Liver (tissue), 8 donors: ENCODE measurements at regions not wholly inside any gene's neighbourhood (a gene's known extent, or its start where the extent isn't known, plus 50 kb on each side); places are given as distances from the start of the nearest gene placed in this dataset.

Experiments used
- DNase-seq: peaks from one replicate; pipeline ENCODE4 v3.0.0-alpha.2; 2017; ENCODE audit warnings: low spot score
- H3K27ac ChIP-seq, 2 donors: one replicate each; pipeline ENCODE4 v1.7.0; 2013; ENCODE audit warnings: inconsistent platforms in 2 of 2, low read length in 2 of 2, control low read depth in 1 of 2, low read depth in 1 of 2, mild to moderate bottlenecking in 1 of 2
- H3K27me3 ChIP-seq, 4 donors: one replicate each; pipeline versions ENCODE4 v1.6.1 to v1.7.0; 2013; ENCODE audit warnings: low read length in 3 of 4, inconsistent platforms in 1 of 4, mild to moderate bottlenecking in 1 of 4, moderate library complexity in 1 of 4; ENCODE audit not compliant: control insufficient read depth in 4 of 4, insufficient read depth in 4 of 4
- H3K36me3 ChIP-seq, 4 donors: one replicate each; pipeline versions ENCODE4 v1.6.1 to v1.7.0; 2013; ENCODE audit warnings: low read length in 3 of 4, mild to moderate bottlenecking in 3 of 4, low read depth in 1 of 4, moderate library complexity in 1 of 4; ENCODE audit not compliant: control insufficient read depth in 4 of 4, insufficient read depth in 3 of 4
- H3K4me1 ChIP-seq, 4 donors: one replicate each; pipeline versions ENCODE4 v1.6.1 to v1.7.0; 2013; ENCODE audit warnings: low read length in 3 of 4, mild to moderate bottlenecking in 3 of 4, moderate library complexity in 1 of 4; ENCODE audit not compliant: control insufficient read depth in 4 of 4, insufficient read depth in 4 of 4
- H3K4me3 ChIP-seq, 3 donors: one replicate each; pipeline versions ENCODE4 v1.6.1 to v1.7.0; 2013; ENCODE audit warnings: low read length in 3 of 3, control low read depth in 1 of 3, low read depth in 1 of 3, mild to moderate bottlenecking in 1 of 3
- H3K9ac ChIP-seq, 2 donors: one replicate each; pipeline ENCODE4 v1.7.0; 2013; ENCODE audit warnings: low read length in 2 of 2, mild to moderate bottlenecking in 2 of 2, moderate library complexity in 2 of 2, control low read depth in 1 of 2, low read depth in 1 of 2
- H3K9me3 ChIP-seq, 4 donors: one replicate each; pipeline versions ENCODE4 v1.6.1 to v1.7.0; 2013; ENCODE audit warnings: low read length in 3 of 4; ENCODE audit not compliant: control insufficient read depth in 4 of 4
- EGR1 ChIP-seq, 2 donors: IDR thresholded peaks; 2 replicates each; pipeline ENCODE4 v1.6.1; 2016 to 2018; ENCODE audit warnings: antibody characterized with exemption in 2 of 2, low read depth in 2 of 2
- FOXA1 ChIP-seq: IDR thresholded peaks from 2 replicates; pipeline ENCODE4 v1.6.1; 2016; ENCODE audit warnings: antibody characterized with exemption
- FOXA2 ChIP-seq: IDR thresholded peaks from 2 replicates; pipeline ENCODE4 v1.6.1; 2016; ENCODE audit warnings: antibody characterized with exemption
- GABPA ChIP-seq, 2 donors: IDR thresholded peaks in 1 of 2; conservative IDR thresholded peaks in 1 of 2; 2 replicates each; pipeline ENCODE4 v1.6.1; 2016; ENCODE audit warnings: antibody characterized with exemption in 2 of 2, mild to moderate bottlenecking in 1 of 2, moderate library complexity in 1 of 2
- HNF4A ChIP-seq, 2 donors: conservative IDR thresholded peaks; 2 replicates each; pipeline ENCODE4 v1.6.1; 2016; ENCODE audit warnings: antibody characterized with exemption in 2 of 2, mild to moderate bottlenecking in 2 of 2
- HNF4G ChIP-seq: IDR thresholded peaks from 2 replicates; pipeline ENCODE4 v1.6.1; 2016; ENCODE audit warnings: antibody characterized with exemption
- JUND ChIP-seq, 2 donors: IDR thresholded peaks; 2 replicates each; pipeline ENCODE4 v1.6.1; 2016; ENCODE audit warnings: antibody characterized with exemption in 2 of 2
- NR2F2 ChIP-seq: IDR thresholded peaks from 2 replicates; pipeline ENCODE4 v1.6.1; 2016; ENCODE audit warnings: antibody characterized with exemption
- RAD21 ChIP-seq, 2 donors: IDR thresholded peaks; 2 replicates each; pipeline ENCODE4 v1.6.1; 2016; ENCODE audit warnings: antibody characterized with exemption in 2 of 2, mild to moderate bottlenecking in 2 of 2
- RXRA ChIP-seq, 2 donors: IDR thresholded peaks; 2 replicates each; pipeline ENCODE4 v1.6.1; 2017 to 2018; ENCODE audit warnings: antibody characterized with exemption in 2 of 2, mild to moderate bottlenecking in 1 of 2
- SP1 ChIP-seq: IDR thresholded peaks from 2 replicates; pipeline ENCODE4 v1.6.1; 2018; ENCODE audit warnings: antibody characterized with exemption, mild to moderate bottlenecking
- TAF1 ChIP-seq: conservative IDR thresholded peaks from 2 replicates; pipeline ENCODE4 v1.6.1; 2016; ENCODE audit warnings: antibody characterized with exemption, mild to moderate bottlenecking
- YY1 ChIP-seq: IDR thresholded peaks from 2 replicates; pipeline ENCODE4 v1.6.1; 2016; ENCODE audit warnings: antibody characterized with exemption, mild to moderate bottlenecking
- WGBS: extraction: QIAGEN DNeasy Blood & Tissue Kit; methylation state at CpG from one replicate; pipeline ENCODE4 v1.1.7; 2013; 5-methylcytosine and 5-hydroxymethylcytosine counted together
- TF ChIP-seq, protein P1 (sequence below): IDR thresholded peaks from 2 replicates; pipeline ENCODE4 v1.6.1; 2016; ENCODE audit warnings: antibody characterized with exemption
- TF ChIP-seq, protein P2 (sequence below): IDR thresholded peaks from 2 replicates; pipeline ENCODE4 v1.6.1; 2016; ENCODE audit warnings: antibody characterized with exemption
- TF ChIP-seq, protein P3 (sequence below): IDR thresholded peaks from 2 replicates; pipeline ENCODE4 v1.6.1; 2016; ENCODE audit warnings: antibody characterized with exemption, mild to moderate bottlenecking
- TF ChIP-seq, protein P4 (sequence below): IDR thresholded peaks from 2 replicates; pipeline ENCODE4 v1.6.1; 2016; ENCODE audit warnings: antibody characterized with exemption
- TF ChIP-seq, protein P5 (sequence below): fragments of 150-350 bp; IDR thresholded peaks from 2 replicates; pipeline ENCODE4 v1.5.1; 2017; ENCODE audit warnings: improper control_type of control experiment, low read depth, low read length; ENCODE audit not compliant: missing input control
- donor health status: healthy.
- donor health status: healthy.
- donor health status: healthy.
- donor health status: healthy.
- donor health status: healthy.

DNA sequence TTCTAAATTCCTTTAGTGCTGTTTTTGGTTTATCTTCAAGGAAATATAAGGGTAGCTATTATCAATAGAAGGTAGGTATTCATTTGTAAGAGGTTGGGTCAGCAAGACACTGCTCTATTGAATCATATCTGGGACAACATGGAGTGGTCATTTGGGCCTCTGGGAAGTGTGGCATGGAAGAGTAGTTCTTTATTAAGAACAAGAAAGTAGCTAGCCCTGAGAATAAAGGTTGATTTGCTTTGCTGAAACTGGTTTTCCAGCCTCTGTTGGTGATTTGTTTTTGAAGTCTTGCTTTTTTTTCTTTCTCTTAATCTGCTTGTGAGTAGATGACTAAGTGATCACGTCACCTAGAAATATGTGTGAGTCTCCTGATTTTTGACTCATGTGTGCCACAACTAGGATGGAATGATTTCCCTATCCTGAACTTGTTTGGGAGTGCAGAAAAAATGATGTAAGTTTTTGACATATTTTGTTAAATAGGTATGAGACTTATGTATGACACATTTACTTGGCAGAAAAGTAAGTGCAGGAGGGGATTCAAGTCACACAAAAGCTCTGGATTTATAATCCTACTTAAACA is 381.8 kb downstream of the CENPW start:
- Histone ChIP-seq H3K36me3 (no peaks in the 10 kb centered on the region), H3K9ac (no peak overlapping the region), H3K4me3 (no peak overlapping the region), H3K27me3 (no peaks in the 10 kb centered on the region), H3K9me3 (peaks cover 0 to 1% (median 0%) of the 10 kb centered on the region in 4 donors), H3K27ac (no peak overlapping the region), H3K4me1 (no peaks in the 10 kb centered on the region)
- 84% methylated on average over 1 of the region's 1 CpG for WGBS
- TF ChIP-seq, protein P1, sequence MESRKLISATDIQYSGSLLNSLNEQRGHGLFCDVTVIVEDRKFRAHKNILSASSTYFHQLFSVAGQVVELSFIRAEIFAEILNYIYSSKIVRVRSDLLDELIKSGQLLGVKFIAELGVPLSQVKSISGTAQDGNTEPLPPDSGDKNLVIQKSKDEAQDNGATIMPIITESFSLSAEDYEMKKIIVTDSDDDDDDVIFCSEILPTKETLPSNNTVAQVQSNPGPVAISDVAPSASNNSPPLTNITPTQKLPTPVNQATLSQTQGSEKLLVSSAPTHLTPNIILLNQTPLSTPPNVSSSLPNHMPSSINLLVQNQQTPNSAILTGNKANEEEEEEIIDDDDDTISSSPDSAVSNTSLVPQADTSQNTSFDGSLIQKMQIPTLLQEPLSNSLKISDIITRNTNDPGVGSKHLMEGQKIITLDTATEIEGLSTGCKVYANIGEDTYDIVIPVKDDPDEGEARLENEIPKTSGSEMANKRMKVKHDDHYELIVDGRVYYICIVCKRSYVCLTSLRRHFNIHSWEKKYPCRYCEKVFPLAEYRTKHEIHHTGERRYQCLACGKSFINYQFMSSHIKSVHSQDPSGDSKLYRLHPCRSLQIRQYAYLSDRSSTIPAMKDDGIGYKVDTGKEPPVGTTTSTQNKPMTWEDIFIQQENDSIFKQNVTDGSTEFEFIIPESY = no peak
- TF ChIP-seq FOXA2 (no peak), NR2F2 (no peak), EGR1 (IDR thresholded peaks at IDR 0.05; ENCODE audit: low read depth in 2 of 2) (no peak)
- DNase-seq = no peak

DNA sequence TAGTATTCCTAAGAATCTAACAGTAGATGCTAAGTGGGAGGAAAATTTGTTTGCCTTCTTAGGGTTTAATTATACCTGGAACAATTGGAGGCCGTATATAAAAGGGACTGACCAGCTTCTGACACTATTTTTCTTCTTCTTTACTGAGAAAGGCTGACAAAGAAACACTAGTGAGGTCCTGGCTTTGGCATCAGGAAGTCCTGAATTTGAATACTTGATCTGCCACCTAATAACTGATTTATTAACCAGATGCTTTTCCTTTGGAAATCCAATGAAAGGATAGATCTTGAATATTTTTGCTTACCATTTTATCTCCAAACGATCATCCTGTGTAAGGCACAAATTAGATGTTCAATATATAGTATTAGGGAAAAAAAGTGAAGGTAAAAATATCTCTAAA is 382.5 kb downstream of the CENPW start:
- H3K9ac ChIP-seq = no peak overlapping the region
- H3K36me3 ChIP-seq = no peaks in the 10 kb centered on the region
- TF ChIP-seq HNF4G (no peak), HNF4A (conservative IDR thresholded peaks at IDR 0.05) (no peak), NR2F2 (no peak), EGR1 (IDR thresholded peaks at IDR 0.05; ENCODE audit: low read depth in 2 of 2) (no peak), FOXA2 (no peak), RAD21 (IDR thresholded peaks at IDR 0.05) (no peak), YY1 (no peak), GABPA (IDR thresholded peaks at IDR 0.05 in 1 of 2, conservative IDR thresholded peaks at IDR 0.05 in 1 of 2) (no peak), TAF1 (no peak), RXRA (IDR thresholded peaks at IDR 0.05) (no peak), SP1 (no peak), FOXA1 (no peak), JUND (IDR thresholded peaks at IDR 0.05) (no peak)
- TF ChIP-seq, protein P2, sequence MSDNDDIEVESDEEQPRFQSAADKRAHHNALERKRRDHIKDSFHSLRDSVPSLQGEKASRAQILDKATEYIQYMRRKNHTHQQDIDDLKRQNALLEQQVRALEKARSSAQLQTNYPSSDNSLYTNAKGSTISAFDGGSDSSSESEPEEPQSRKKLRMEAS = no peak
- TF ChIP-seq, protein P3, sequence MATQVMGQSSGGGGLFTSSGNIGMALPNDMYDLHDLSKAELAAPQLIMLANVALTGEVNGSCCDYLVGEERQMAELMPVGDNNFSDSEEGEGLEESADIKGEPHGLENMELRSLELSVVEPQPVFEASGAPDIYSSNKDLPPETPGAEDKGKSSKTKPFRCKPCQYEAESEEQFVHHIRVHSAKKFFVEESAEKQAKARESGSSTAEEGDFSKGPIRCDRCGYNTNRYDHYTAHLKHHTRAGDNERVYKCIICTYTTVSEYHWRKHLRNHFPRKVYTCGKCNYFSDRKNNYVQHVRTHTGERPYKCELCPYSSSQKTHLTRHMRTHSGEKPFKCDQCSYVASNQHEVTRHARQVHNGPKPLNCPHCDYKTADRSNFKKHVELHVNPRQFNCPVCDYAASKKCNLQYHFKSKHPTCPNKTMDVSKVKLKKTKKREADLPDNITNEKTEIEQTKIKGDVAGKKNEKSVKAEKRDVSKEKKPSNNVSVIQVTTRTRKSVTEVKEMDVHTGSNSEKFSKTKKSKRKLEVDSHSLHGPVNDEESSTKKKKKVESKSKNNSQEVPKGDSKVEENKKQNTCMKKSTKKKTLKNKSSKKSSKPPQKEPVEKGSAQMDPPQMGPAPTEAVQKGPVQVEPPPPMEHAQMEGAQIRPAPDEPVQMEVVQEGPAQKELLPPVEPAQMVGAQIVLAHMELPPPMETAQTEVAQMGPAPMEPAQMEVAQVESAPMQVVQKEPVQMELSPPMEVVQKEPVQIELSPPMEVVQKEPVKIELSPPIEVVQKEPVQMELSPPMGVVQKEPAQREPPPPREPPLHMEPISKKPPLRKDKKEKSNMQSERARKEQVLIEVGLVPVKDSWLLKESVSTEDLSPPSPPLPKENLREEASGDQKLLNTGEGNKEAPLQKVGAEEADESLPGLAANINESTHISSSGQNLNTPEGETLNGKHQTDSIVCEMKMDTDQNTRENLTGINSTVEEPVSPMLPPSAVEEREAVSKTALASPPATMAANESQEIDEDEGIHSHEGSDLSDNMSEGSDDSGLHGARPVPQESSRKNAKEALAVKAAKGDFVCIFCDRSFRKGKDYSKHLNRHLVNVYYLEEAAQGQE = no peak
- TF ChIP-seq, protein P4, sequence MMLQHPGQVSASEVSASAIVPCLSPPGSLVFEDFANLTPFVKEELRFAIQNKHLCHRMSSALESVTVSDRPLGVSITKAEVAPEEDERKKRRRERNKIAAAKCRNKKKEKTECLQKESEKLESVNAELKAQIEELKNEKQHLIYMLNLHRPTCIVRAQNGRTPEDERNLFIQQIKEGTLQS = no peak
- TF ChIP-seq, protein P5, sequence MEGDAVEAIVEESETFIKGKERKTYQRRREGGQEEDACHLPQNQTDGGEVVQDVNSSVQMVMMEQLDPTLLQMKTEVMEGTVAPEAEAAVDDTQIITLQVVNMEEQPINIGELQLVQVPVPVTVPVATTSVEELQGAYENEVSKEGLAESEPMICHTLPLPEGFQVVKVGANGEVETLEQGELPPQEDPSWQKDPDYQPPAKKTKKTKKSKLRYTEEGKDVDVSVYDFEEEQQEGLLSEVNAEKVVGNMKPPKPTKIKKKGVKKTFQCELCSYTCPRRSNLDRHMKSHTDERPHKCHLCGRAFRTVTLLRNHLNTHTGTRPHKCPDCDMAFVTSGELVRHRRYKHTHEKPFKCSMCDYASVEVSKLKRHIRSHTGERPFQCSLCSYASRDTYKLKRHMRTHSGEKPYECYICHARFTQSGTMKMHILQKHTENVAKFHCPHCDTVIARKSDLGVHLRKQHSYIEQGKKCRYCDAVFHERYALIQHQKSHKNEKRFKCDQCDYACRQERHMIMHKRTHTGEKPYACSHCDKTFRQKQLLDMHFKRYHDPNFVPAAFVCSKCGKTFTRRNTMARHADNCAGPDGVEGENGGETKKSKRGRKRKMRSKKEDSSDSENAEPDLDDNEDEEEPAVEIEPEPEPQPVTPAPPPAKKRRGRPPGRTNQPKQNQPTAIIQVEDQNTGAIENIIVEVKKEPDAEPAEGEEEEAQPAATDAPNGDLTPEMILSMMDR = no peak
- TF ChIP-seq, protein P1 = no peak
- H3K9me3 ChIP-seq = peaks cover 0 to 1% (median 0%) of the 10 kb centered on the region in 4 donors
- 57% methylated on average over 2 of the region's 2 CpGs for WGBS
- no peak for DNase-seq
- H3K27ac ChIP-seq = no peak overlapping the region
- no peaks in the 10 kb centered on the region for H3K4me1 ChIP-seq
- no peaks in the 10 kb centered on the region for H3K27me3 ChIP-seq
- H3K4me3 ChIP-seq = no peak overlapping the region
